Transverse colon (tissue), 4 donors: ENCODE measurements at regions not wholly inside any gene's neighbourhood (a gene's known extent, or its start where the extent isn't known, plus 50 kb on each side); places are given as distances from the start of the nearest gene placed in this dataset.

Source experiments
- CTCF ChIP-seq, 5 experiments: fragments of 200-600 bp in 3 of 5; fragments of 450-650 bp in 2 of 5; sonication (generic) in 3 of 5; IDR thresholded peaks; 1 replicate in 2 of 5; 2 replicates in 3 of 5; pipeline ENCODE4 v1.5.1; 2016 to 2017; ENCODE audit warnings: antibody characterized with exemption in 5 of 5, inconsistent platforms in 3 of 5, mild to moderate bottlenecking in 2 of 5, moderate library complexity in 1 of 5
- POLR2AphosphoS5 ChIP-seq, 3 donors: sonication (generic); formaldehyde crosslinking; IDR thresholded peaks; one replicate each; pipeline ENCODE4 v1.6.1; 2016; ENCODE audit warnings: antibody characterized with exemption in 3 of 3

GRCh38 chr13:39931505-39931904 is 276.0 kb downstream of the COG6 start:
- TF ChIP-seq CTCF (IDR thresholded peaks at IDR 0.05) = no peak
- TF ChIP-seq POLR2AphosphoS5 (IDR thresholded peaks at IDR 0.05) = no peak
